GM23338 (cell line): ENCODE measurements at regions not wholly inside any gene's neighbourhood (a gene's known extent, or its start where the extent isn't known, plus 50 kb on each side); places are given as distances from the start of the nearest gene placed in this dataset.

Experiments
- ATAC-seq: fragments of 200-7000 bp; cut with Tn5 transposase; 3 replicates; pipeline ENCODE4 v1.9.1; 2020
- DNase-seq: peaks from one replicate; pipeline ENCODE4 v3.0.0-alpha.2; 2015; ENCODE audit warnings: low spot score
- H2AFZ ChIP-seq: fragments of 200-600 bp; sonication (generic); 2 replicates; pipeline ENCODE4 v1.8.0; 2016; ENCODE audit warnings: antibody characterized with exemption, mild to moderate bottlenecking, moderate library complexity
- H3F3A ChIP-seq: fragments of 200-600 bp; sonication (generic); replicated peaks from 2 replicates; pipeline ENCODE4 v1.8.0; 2017; ENCODE audit warnings: antibody characterized with exemption, mixed run types, low read depth
- H3K27ac ChIP-seq: fragments of 200-600 bp; sonication (generic); 2 replicates; pipeline ENCODE4 v1.6.1; 2016; ENCODE audit warnings: low read depth
- H3K27me3 ChIP-seq: fragments of 200-600 bp; sonication (generic); 2 replicates; pipeline ENCODE4 v1.8.0; 2016; ENCODE audit warnings: mild to moderate bottlenecking, mixed run types, moderate library complexity; ENCODE audit not compliant: insufficient read depth
- H3K36me3 ChIP-seq: fragments of 200-600 bp; sonication (generic); 2 replicates; pipeline ENCODE4 v1.8.0; 2016; ENCODE audit warnings: mild to moderate bottlenecking; ENCODE audit not compliant: insufficient read depth
- H3K4me1 ChIP-seq: fragments of 200-600 bp; sonication (generic); 2 replicates; pipeline ENCODE4 v1.8.0; 2016; ENCODE audit warnings: mild to moderate bottlenecking, moderate library complexity; ENCODE audit not compliant: insufficient read depth
- H3K4me2 ChIP-seq: fragments of 200-600 bp; sonication (generic); 2 replicates; pipeline ENCODE4 v1.7.1; 2017; ENCODE audit warnings: mixed run types
- H3K4me3 ChIP-seq: fragments of 200-600 bp; sonication (generic); 2 replicates; pipeline ENCODE4 v1.6.1; 2016; ENCODE audit warnings: mixed run types
- H3K79me2 ChIP-seq: fragments of 200-600 bp; sonication (generic); replicated peaks from 2 replicates; pipeline ENCODE4 v1.8.0; 2017; ENCODE audit warnings: mild to moderate bottlenecking; ENCODE audit not compliant: insufficient read depth
- H3K9me2 ChIP-seq: fragments of 200-600 bp; sonication (generic); 2 replicates; pipeline ENCODE4 v1.8.0; 2017; ENCODE audit not compliant: insufficient read depth
- H4K20me1 ChIP-seq: fragments of 200-600 bp; sonication (generic); replicated peaks from 2 replicates; pipeline ENCODE4 v1.8.0; 2017; ENCODE audit warnings: mild to moderate bottlenecking; ENCODE audit not compliant: insufficient read depth
- H3K27ac Mint-ChIP-seq: 2 replicates; pipeline ENCODE4 v1.8.0; 2020; ENCODE audit warnings: inconsistent platforms, mild to moderate bottlenecking, moderate library complexity, mixed read lengths
- H3K27me3 Mint-ChIP-seq: 3 replicates; pipeline ENCODE4 v1.8.0; 2022; ENCODE audit warnings: low read depth, mild to moderate bottlenecking, moderate library complexity, mixed read lengths, inconsistent platforms; ENCODE audit not compliant: insufficient read depth, poor library complexity
- H3K36me3 Mint-ChIP-seq: 3 replicates; pipeline ENCODE4 v1.8.0; 2021; ENCODE audit warnings: low read depth, mild to moderate bottlenecking, inconsistent platforms, moderate library complexity, mixed read lengths
- H3K4me1 Mint-ChIP-seq: 3 replicates; pipeline ENCODE4 v1.8.0; 2020; ENCODE audit warnings: mild to moderate bottlenecking, inconsistent platforms, mixed read lengths
- H3K4me3 Mint-ChIP-seq: 3 replicates; pipeline ENCODE4 v1.8.0; 2021; ENCODE audit warnings: moderate library complexity, mild to moderate bottlenecking, inconsistent platforms, mixed read lengths
- H3K9me3 Mint-ChIP-seq: 3 replicates; pipeline ENCODE4 v1.8.0; 2020; ENCODE audit warnings: moderate library complexity, mild to moderate bottlenecking, inconsistent platforms, mixed read lengths
- CREB1 ChIP-seq: fragments of 250-450 bp; sonication (Bioruptor Pico); IDR thresholded peaks from 2 replicates; pipeline ENCODE4 v1.5.0; 2020; ENCODE audit warnings: low read depth, mild to moderate bottlenecking, moderate library complexity
- CTCF ChIP-seq, 2 experiments: fragments of 200-600 bp in 1 of 2; sonication (generic) in 1 of 2; conservative IDR thresholded peaks; 2 replicates each; pipeline versions ENCODE4 v1.5.1 to v1.6.1; 2016 to 2017; ENCODE audit warnings: antibody characterized with exemption in 2 of 2, low read depth in 2 of 2, mild to moderate bottlenecking in 2 of 2, moderate library complexity in 1 of 2
- ETS1 ChIP-seq: IDR thresholded peaks from 2 replicates; pipeline ENCODE4 v1.6.1; 2016; ENCODE audit warnings: antibody characterized with exemption
- EZH2 ChIP-seq: fragments of 200-600 bp; sonication (generic); IDR thresholded peaks from one replicate; pipeline ENCODE4 v1.8.0; 2017; ENCODE audit warnings: antibody characterized with exemption, mild to moderate bottlenecking, low read depth; ENCODE audit not compliant: unreplicated experiment
- NANOG ChIP-seq: IDR thresholded peaks from 2 replicates; pipeline ENCODE4 v1.6.1; 2016; ENCODE audit warnings: antibody characterized with exemption, borderline replicate concordance
- REST ChIP-seq: IDR thresholded peaks from one replicate; pipeline ENCODE4 v1.6.1; 2018; ENCODE audit warnings: antibody characterized with exemption; ENCODE audit not compliant: unreplicated experiment
- ZNF114 ChIP-seq: fragments of 250-450 bp; sonication (Bioruptor Pico); IDR thresholded peaks from 2 replicates; pipeline ENCODE4 v1.5.0; 2020; ENCODE audit warnings: mild to moderate bottlenecking, moderate library complexity
- ZNF462 ChIP-seq: fragments of 250-450 bp; sonication (Bioruptor Pico); IDR thresholded peaks from 2 replicates; pipeline ENCODE4 v1.5.0; 2020; ENCODE audit warnings: mild to moderate bottlenecking, moderate library complexity

GRCh38 chr2:7811073-7811472 is 870.8 kb upstream of the ID2 start:
- Histone ChIP-seq H3K27ac (no peak overlapping the region), H4K20me1 (no peaks in the 10 kb centered on the region), H3K4me3 (no peak overlapping the region), H3K79me2 (no peaks in the 10 kb centered on the region), H3K9me2 (peaks cover 11% of the 10 kb centered on the region), H3F3A (no peaks in the 10 kb centered on the region), H3K36me3 (peaks cover 2% of the 10 kb centered on the region; the same call in 1 of the 2 replicates), H3K4me1 (no peaks in the 10 kb centered on the region), H3K4me2 (no peak overlapping the region), H2AFZ (peak overlapping the region; percentile 30; the same call in 1 of the 2 replicates), H3K27me3 (no peaks in the 10 kb centered on the region)
- H3K36me3 Mint-ChIP-seq = peaks cover 26% of the 10 kb centered on the region
- DNase-seq = no peak
- ATAC-seq = no peak
- no peaks in the 10 kb centered on the region for H3K27me3 Mint-ChIP-seq
- no peak for TF ChIP-seq NANOG
- TF ChIP-seq REST = no peak
- no peak for TF ChIP-seq ZNF114 (CRISPR knock-in tag)
- no peak for TF ChIP-seq CREB1 (CRISPR knock-in tag)
- TF ChIP-seq EZH2 = no peak
- TF ChIP-seq ETS1 = no peak
- H3K4me1 Mint-ChIP-seq = no peaks in the 10 kb centered on the region; the same call in 2 of the 3 replicates
- H3K4me3 Mint-ChIP-seq = no peak overlapping the region
- H3K9me3 Mint-ChIP-seq = peaks cover 23% of the 10 kb centered on the region
- H3K27ac Mint-ChIP-seq = no peak overlapping the region

- Histone ChIP-seq H3K9me2 (peaks cover 11% of the 10 kb centered on the region), H3K27ac (no peak overlapping the region), H3K4me2 (no peak overlapping the region), H3K27me3 (no peaks in the 10 kb centered on the region), H4K20me1 (no peaks in the 10 kb centered on the region), H3K4me3 (no peak overlapping the region), H3K79me2 (no peaks in the 10 kb centered on the region), H3K4me1 (0 out of 2 replicates have a peak, but pooled peaks cover 10% of the 10 kb centered on the region), H2AFZ (no peak overlapping the region), H3K36me3 (no peaks in the 10 kb centered on the region), H3F3A (no peaks in the 10 kb centered on the region)
- DNase-seq = no peak
- H3K36me3 Mint-ChIP-seq = peaks cover 12% of the 10 kb centered on the region
- peaks cover 10% of the 10 kb centered on the region for H3K9me3 Mint-ChIP-seq
- no peak for ATAC-seq
- H3K27ac Mint-ChIP-seq = no peak overlapping the region
- no peaks in the 10 kb centered on the region for H3K27me3 Mint-ChIP-seq
- H3K4me3 Mint-ChIP-seq = no peak overlapping the region
- H3K4me1 Mint-ChIP-seq = peaks cover 6% of the 10 kb centered on the region
- TF ChIP-seq ZNF462 (no peak), CTCF (conservative IDR thresholded peaks at IDR 0.05; ENCODE audit: low read depth in 2 of 2) (no peak), EZH2 (no peak)
Measured at GRCh38 chr2:7812231-7812995, 869.4 kb upstream of the ID2 start.
